ENCODE measurements at regions not wholly inside any gene's neighbourhood (a gene's known extent, or its start where the extent isn't known, plus 50 kb on each side); places are given as distances from the start of the nearest gene placed in this dataset.

DNA sequence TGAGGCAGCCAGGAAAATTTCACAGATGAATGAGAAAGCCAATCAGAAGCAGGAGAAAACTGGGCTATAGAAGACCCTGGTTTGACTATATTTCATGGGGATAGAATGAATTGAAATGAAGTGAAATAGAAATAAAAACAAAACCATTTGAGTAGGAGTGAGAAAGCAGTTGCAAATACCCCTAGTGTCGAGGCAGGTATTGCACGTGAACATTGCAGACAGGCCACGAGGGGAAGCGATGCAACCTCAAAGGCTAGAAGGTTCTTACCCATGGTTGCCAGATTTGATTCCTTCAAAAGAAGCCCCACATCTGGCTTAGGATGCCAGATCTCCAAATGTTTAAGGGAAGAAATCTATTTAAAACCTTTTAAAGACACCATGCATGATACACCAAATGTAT is 648.9 kb downstream of the VRK1 start:
- ChIA-PET POLR2A (no interaction called here), CTCF (no interaction called here)
- no peak overlapping the region for H2AFZ ChIP-seq (ENCODE audit: low read depth)
- H3K9me2 ChIP-seq = no peaks in the 10 kb centered on the region
- no peaks in the 10 kb centered on the region for H4K20me1 ChIP-seq (ENCODE audit: insufficient read depth)
- no peaks in the 10 kb centered on the region for H3K79me2 ChIP-seq (ENCODE audit: insufficient read depth)
- no peaks in the 10 kb centered on the region for H3K4me1 ChIP-seq (ENCODE audit: control insufficient read depth in 1 of 2, insufficient read depth in 2 of 2, low read depth in 1 of 2, low read length in 1 of 2)
- no peak overlapping the region for H3K9ac ChIP-seq
- H3K4me2 ChIP-seq = no peak overlapping the region
- H3K27ac ChIP-seq (ENCODE audit: low read depth in 2 of 2, low read length in 1 of 2) = no peak overlapping the region
- H3K27me3 ChIP-seq (ENCODE audit: insufficient read depth) = no peaks in the 10 kb centered on the region
- no peaks in the 10 kb centered on the region for H3K9me3 ChIP-seq
- no peaks in the 10 kb centered on the region for H3K36me3 ChIP-seq (replicated peaks in 1 of 2; ENCODE audit: control insufficient read depth in 1 of 2, insufficient read depth in 2 of 2, low read length in 1 of 2)
- TF ChIP-seq SIN3A (IDR thresholded peaks at IDR 0.05; ENCODE audit: borderline replicate concordance, low read depth, low read length) (no peak), EP300 (IDR thresholded peaks at IDR 0.05; ENCODE audit: borderline replicate concordance in 1 of 2, low read depth in 1 of 2, low read length in 1 of 2) (no peak), FOXJ3 (CRISPR knock-in tag; IDR thresholded peaks at IDR 0.05) (no peak), RXRA (IDR thresholded peaks at IDR 0.05; ENCODE audit: borderline replicate concordance, low read depth) (no peak), RAD21 (IDR thresholded peaks at IDR 0.05; ENCODE audit: low read length) (no peak), TEAD4 (IDR thresholded peaks at IDR 0.05; ENCODE audit: borderline replicate concordance, insufficient read depth) (no peak), ELF1 (IDR thresholded peaks at IDR 0.05) (no peak), FOSL2 (IDR thresholded peaks at IDR 0.05; ENCODE audit: borderline replicate concordance, low read depth) (no peak), RCOR1 (IDR thresholded peaks at IDR 0.05; ENCODE audit: low read length) (no peak), FOXM1 (IDR thresholded peaks at IDR 0.05; ENCODE audit: low read depth) (no peak)
- TF ChIP-seq, protein P1, sequence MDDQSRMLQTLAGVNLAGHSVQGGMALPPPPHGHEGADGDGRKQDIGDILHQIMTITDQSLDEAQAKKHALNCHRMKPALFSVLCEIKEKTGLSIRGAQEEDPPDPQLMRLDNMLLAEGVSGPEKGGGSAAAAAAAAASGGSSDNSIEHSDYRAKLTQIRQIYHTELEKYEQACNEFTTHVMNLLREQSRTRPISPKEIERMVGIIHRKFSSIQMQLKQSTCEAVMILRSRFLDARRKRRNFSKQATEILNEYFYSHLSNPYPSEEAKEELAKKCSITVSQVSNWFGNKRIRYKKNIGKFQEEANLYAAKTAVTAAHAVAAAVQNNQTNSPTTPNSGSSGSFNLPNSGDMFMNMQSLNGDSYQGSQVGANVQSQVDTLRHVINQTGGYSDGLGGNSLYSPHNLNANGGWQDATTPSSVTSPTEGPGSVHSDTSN (IDR thresholded peaks at IDR 0.05) = no peak
- TF ChIP-seq, protein P2, sequence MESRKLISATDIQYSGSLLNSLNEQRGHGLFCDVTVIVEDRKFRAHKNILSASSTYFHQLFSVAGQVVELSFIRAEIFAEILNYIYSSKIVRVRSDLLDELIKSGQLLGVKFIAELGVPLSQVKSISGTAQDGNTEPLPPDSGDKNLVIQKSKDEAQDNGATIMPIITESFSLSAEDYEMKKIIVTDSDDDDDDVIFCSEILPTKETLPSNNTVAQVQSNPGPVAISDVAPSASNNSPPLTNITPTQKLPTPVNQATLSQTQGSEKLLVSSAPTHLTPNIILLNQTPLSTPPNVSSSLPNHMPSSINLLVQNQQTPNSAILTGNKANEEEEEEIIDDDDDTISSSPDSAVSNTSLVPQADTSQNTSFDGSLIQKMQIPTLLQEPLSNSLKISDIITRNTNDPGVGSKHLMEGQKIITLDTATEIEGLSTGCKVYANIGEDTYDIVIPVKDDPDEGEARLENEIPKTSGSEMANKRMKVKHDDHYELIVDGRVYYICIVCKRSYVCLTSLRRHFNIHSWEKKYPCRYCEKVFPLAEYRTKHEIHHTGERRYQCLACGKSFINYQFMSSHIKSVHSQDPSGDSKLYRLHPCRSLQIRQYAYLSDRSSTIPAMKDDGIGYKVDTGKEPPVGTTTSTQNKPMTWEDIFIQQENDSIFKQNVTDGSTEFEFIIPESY (IDR thresholded peaks at IDR 0.05; ENCODE audit: borderline replicate concordance, low read depth) = no peak
- TF ChIP-seq, protein P3, sequence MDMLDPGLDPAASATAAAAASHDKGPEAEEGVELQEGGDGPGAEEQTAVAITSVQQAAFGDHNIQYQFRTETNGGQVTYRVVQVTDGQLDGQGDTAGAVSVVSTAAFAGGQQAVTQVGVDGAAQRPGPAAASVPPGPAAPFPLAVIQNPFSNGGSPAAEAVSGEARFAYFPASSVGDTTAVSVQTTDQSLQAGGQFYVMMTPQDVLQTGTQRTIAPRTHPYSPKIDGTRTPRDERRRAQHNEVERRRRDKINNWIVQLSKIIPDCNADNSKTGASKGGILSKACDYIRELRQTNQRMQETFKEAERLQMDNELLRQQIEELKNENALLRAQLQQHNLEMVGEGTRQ (IDR thresholded peaks at IDR 0.05; ENCODE audit: borderline replicate concordance, low read depth, low read length) = no peak
- TF ChIP-seq, protein P4, sequence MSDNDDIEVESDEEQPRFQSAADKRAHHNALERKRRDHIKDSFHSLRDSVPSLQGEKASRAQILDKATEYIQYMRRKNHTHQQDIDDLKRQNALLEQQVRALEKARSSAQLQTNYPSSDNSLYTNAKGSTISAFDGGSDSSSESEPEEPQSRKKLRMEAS (IDR thresholded peaks at IDR 0.05; ENCODE audit: low read depth) = no peak
- TF ChIP-seq, protein P5, sequence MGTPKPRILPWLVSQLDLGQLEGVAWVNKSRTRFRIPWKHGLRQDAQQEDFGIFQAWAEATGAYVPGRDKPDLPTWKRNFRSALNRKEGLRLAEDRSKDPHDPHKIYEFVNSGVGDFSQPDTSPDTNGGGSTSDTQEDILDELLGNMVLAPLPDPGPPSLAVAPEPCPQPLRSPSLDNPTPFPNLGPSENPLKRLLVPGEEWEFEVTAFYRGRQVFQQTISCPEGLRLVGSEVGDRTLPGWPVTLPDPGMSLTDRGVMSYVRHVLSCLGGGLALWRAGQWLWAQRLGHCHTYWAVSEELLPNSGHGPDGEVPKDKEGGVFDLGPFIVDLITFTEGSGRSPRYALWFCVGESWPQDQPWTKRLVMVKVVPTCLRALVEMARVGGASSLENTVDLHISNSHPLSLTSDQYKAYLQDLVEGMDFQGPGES (IDR thresholded peaks at IDR 0.05; ENCODE audit: low read depth, low read length) = no peak
- H3F3A ChIP-seq (replicated peaks; ENCODE audit: insufficient read depth) = no peaks in the 10 kb centered on the region
- 0% methylated on average over 4 of the region's 4 CpGs for WGBS (ENCODE audit: low lambda C conversion rate)
- H3K4me3 ChIP-seq (ENCODE audit: low read depth in 2 of 2, low read length in 1 of 2) = no peak overlapping the region
- DNase-seq = no peak

Measured in SK-N-SH (cell line).